ENCODE measurements at regions not wholly inside any gene's neighbourhood (a gene's known extent, or its start where the extent isn't known, plus 50 kb on each side); places are given as distances from the start of the nearest gene placed in this dataset.

DNA sequence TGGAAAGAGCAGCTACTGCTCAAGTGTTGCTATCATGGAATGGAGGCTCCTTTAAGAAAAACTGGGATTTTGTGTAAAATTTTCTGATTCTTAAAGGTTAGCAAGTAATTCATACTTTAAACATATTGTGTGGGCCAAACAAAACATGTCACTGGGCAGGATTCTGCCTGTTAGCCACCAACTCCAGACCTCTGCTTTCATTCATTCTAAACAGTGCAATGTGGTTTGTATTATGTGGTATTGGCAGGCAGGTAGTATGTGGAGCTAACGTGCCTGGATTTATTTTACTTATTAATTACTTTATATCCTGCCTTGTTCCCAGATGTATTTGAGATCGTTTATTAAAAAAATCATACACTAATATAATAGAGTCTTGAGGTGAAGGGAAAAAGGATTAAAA, 1521.3 kb upstream of the ACVR2A start:
- TF ChIP-seq CTCF (IDR thresholded peaks at IDR 0.05), result no peak
- TF ChIP-seq POLR2A (IDR thresholded peaks at IDR 0.05), result no peak

Measured in Peyer's patch (tissue), 4 donors.